Mammary epithelial cell (primary cell): ENCODE measurements at regions not wholly inside any gene's neighbourhood (a gene's known extent, or its start where the extent isn't known, plus 50 kb on each side); places are given as distances from the start of the nearest gene placed in this dataset.

ENCODE experiments used
- EZH2 ChIP-seq: IDR thresholded peaks from 2 replicates; pipeline ENCODE4 v1.6.1; 2012; ENCODE audit warnings: low read length, inconsistent platforms, borderline replicate concordance
- TF ChIP-seq, protein P1 (sequence below), 2 donors: IDR thresholded peaks in 1 of 2; conservative IDR thresholded peaks in 1 of 2; 2 replicates each; pipeline ENCODE4 v1.5.1; 2011 to 2012; ENCODE audit warnings: inconsistent platforms in 2 of 2, low read length in 2 of 2, mild to moderate bottlenecking in 2 of 2, control low read depth in 1 of 2, low read depth in 1 of 2; ENCODE audit not compliant: insufficient read depth in 1 of 2; ENCODE audit errors: extremely low read depth in 1 of 2

DNA sequence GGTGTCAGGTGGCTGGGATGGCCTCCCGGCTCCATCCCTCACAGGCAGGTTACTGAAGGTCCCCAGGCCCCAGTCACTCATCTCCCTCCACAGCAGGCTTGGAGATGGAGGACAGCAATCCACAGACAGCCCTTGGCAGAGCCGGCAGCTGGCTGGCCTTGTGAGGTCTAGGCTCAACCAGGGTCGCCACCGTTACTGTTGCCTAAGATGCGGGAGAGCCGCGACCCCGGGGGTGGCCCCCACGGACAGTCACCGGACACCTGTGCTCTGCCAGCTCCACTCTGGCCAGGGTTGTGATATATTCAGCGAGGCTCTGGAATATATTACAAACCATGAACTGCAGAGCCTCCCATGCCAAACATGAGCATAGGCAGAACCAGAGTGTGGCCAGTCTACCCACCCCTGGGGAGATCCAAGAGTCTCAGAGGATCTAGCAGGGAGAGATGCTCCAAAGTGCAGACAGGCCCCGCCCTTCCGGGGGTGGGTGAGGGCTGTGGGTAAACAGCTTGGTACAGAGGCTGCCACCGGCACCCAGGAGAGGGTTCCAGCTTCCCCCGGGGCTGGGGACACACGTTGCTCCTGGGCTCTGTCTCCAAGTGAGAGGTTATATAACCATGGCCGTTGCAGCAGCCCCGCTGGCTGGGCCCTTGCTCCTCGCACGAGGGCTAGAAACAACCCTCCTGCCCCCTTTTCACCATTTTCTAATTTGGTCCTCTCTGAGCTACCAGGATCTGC is 55.9 kb upstream of the DIO3 start:
- TF ChIP-seq, protein P1, sequence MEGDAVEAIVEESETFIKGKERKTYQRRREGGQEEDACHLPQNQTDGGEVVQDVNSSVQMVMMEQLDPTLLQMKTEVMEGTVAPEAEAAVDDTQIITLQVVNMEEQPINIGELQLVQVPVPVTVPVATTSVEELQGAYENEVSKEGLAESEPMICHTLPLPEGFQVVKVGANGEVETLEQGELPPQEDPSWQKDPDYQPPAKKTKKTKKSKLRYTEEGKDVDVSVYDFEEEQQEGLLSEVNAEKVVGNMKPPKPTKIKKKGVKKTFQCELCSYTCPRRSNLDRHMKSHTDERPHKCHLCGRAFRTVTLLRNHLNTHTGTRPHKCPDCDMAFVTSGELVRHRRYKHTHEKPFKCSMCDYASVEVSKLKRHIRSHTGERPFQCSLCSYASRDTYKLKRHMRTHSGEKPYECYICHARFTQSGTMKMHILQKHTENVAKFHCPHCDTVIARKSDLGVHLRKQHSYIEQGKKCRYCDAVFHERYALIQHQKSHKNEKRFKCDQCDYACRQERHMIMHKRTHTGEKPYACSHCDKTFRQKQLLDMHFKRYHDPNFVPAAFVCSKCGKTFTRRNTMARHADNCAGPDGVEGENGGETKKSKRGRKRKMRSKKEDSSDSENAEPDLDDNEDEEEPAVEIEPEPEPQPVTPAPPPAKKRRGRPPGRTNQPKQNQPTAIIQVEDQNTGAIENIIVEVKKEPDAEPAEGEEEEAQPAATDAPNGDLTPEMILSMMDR (conservative IDR thresholded peaks at IDR 0.05 in 1 of 2, IDR thresholded peaks at IDR 0.05 in 1 of 2; ENCODE audit: extremely low read depth in 1 of 2, insufficient read depth in 1 of 2, low read depth in 1 of 2, low read length in 2 of 2), result no peak
- no peak for TF ChIP-seq EZH2
